Left colon (tissue), 2 donors: ENCODE measurements at regions not wholly inside any gene's neighbourhood (a gene's known extent, or its start where the extent isn't known, plus 50 kb on each side); places are given as distances from the start of the nearest gene placed in this dataset.
"Not testable (repeated sequence)": the region's sequence is repeated elsewhere in the genome, so short reads cannot be mapped to it uniquely, and the experiment has no call there.

Experiments used
- ATAC-seq: fragments of 200-7000 bp; cut with Tn5 transposase; one replicate; pipeline ENCODE4 v1.9.1; 2020; ENCODE audit warnings: mild to moderate bottlenecking, moderate library complexity
- DNase-seq, 2 donors: peaks; one replicate each; pipeline ENCODE4 v3.0.0-alpha.2; 2020
- intact Hi-C, 2 donors: fragments of 100-400 bp; cut with DNase I in 1 of 2; cut with micrococcal nuclease in 1 of 2; formaldehyde crosslinking; loops; one replicate each; pipeline versions ENCODE4 v1.11.2 to v1.14.0; 2022; cut with DNase I, micrococcal nuclease
- donor health status: DM: no; HTN: no; CAD: no.
- donor health status: DM: yes; HTN: yes; CAD: no.

- no peak for DNase-seq
- intact Hi-C loops = no loop called here
- ATAC-seq = no peak
Measured at GRCh38 chr3:106097817-106098435, 229.1 kb upstream of the CBLB start.

DNA sequence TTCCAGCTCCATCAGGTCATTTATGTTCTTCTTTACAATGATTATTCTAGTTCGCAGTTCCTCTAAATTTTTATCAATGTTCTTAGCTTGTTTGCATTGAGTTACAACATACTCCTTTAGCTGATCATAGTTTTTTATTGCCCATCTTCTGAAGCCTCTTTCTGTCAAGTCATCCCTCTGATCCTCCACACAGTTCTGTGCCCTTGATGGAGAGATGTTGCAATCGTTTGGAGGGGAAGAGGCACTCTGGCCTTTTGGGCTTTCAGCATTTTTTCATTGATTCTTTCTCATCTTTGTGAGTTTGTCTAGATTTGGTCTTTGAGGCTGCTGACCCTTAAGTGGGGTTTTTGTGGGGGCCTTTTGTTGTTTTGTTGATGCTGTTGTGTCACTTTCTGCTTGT is 234.6 kb upstream of the CBLB start:
- DNase-seq = no peak
- no peak for ATAC-seq
- intact Hi-C loops = no loop called here

- DNase-seq (no peak), ATAC-seq (no peak)
- intact Hi-C loops = no loop called here
Measured at GRCh38 chr3:106104078-106104477, 235.3 kb upstream of the CBLB start.

- no peak for ATAC-seq
- intact Hi-C loops = no loop called here
- DNase-seq = no peak
Measured at GRCh38 chr3:106108925-106109324, 240.1 kb upstream of the CBLB start.

DNA sequence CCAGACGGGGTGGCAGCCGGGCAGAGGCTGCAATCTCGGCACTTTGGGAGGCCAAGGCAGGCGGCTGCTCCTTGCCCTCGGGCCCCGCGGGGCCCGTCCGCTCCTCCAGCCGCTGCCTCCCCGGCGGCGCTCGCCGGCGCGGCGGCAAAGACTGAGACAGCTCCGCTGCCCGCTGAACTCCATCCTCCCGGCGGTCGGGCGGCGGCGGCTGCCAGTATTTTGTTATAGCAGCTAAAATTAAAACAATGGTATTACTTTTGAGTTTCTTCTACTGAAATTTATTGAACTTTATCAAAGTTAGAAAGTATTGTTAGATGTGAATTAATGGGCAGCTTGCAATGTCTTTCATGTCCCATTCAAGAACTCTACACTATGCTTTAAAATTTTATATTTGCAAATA is 243.7 kb upstream of the CBLB start:
- intact Hi-C loops, DNase-seq, ATAC-seq: not testable (repeated sequence)

- intact Hi-C loops = no loop called here
- no peak for ATAC-seq
- no peak for DNase-seq
Measured at GRCh38 chr3:106113747-106114146, 244.9 kb upstream of the CBLB start.

- intact Hi-C loops = no loop called here
- ATAC-seq = no peak
- DNase-seq = no peak
Measured at GRCh38 chr3:106114220-106114619, 245.4 kb upstream of the CBLB start.

- intact Hi-C loops = no loop called here
- DNase-seq (no peak), ATAC-seq (no peak)
Measured at GRCh38 chr3:106114848-106115247, 246.0 kb upstream of the CBLB start.

GRCh38 chr3:106115557-106115956 is 246.7 kb upstream of the CBLB start:
- no peak for DNase-seq
- no peak for ATAC-seq
- intact Hi-C loops = no loop called here

- no peak for DNase-seq
- intact Hi-C loops = no loop called here
- ATAC-seq = no peak
Measured at GRCh38 chr3:106116733-106117489, 248.1 kb upstream of the CBLB start.

GRCh38 chr3:106117490-106117858 is 248.7 kb upstream of the CBLB start:
- ATAC-seq = no peak
- intact Hi-C loops = no loop called here
- no peak for DNase-seq

- intact Hi-C loops = no loop called here
- DNase-seq = no peak
Measured at GRCh38 chr3:106119614-106120082, 250.8 kb upstream of the CBLB start.

GRCh38 chr3:106120356-106120755 is 251.5 kb upstream of the CBLB start:
- DNase-seq (no peak), ATAC-seq (no peak)
- intact Hi-C loops = no loop called here

More at GRCh38 chr3:106119614-106120082, 250.8 kb upstream of the CBLB start:
- ATAC-seq = no peak

DNA sequence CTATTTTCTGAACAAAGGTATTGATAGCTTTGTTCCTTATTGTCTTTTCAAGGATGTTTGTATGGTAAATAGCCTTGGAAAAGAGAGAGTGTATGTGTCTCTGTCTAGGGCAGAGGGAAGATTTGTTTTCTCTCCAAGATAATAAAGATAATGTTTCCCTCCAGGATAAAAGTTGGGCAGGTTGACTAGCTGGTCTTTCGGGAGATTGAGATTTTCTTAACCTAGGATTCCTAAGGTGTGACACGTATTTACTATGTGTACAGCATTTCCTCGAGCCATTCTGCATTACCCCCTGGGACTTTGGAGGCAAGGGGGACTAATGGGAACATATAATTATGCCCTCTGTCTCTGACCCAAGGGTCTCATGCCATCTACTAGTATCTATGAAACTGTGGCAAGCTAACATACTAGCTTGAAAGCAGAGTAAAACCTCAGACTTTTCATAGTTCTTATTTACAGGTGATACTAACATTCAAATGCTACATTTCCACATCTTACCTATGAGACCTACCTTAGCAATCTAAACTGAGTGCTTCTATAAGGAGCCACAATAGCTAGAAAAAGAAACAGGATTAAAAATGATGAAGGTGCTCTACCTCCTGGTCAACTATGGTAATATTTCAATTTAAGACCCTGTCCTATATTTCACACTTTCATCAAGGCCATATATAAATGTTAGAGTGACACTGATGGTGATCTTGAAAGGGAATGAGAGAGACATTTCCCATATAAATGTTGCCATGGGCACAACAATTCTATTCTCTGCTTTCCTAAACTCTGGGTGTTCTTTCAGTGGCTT is 252.9 kb upstream of the CBLB start:
- DNase-seq (no peak), ATAC-seq (no peak)
- intact Hi-C loops = no loop called here

DNA sequence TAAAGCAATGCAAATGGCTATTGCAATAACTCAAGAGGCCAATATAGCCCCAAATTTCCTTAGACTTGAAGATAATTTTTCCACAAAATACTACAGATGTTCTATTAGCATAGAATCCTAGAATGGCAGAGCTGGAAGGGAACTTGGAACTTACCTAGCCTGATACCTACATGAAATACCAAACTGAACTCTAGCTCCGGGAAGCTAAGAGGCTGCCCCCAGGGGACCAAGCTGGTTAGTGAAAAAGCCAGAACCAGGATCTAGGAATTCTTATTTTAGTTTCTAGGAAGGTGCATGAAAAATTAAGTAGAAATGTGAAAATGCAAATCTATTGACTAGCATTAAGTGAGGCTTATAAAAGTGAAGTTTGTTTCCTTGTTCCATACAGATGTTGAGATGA is 256.0 kb upstream of the CBLB start:
- intact Hi-C loops = no loop called here
- DNase-seq = no peak

GRCh38 chr3:106125321-106125720 is 256.5 kb upstream of the CBLB start:
- ATAC-seq = no peak
- intact Hi-C loops = no loop called here
- DNase-seq = no peak

More for the DNA sequence above, 256.0 kb upstream of the CBLB start:
- ATAC-seq = no peak

DNA sequence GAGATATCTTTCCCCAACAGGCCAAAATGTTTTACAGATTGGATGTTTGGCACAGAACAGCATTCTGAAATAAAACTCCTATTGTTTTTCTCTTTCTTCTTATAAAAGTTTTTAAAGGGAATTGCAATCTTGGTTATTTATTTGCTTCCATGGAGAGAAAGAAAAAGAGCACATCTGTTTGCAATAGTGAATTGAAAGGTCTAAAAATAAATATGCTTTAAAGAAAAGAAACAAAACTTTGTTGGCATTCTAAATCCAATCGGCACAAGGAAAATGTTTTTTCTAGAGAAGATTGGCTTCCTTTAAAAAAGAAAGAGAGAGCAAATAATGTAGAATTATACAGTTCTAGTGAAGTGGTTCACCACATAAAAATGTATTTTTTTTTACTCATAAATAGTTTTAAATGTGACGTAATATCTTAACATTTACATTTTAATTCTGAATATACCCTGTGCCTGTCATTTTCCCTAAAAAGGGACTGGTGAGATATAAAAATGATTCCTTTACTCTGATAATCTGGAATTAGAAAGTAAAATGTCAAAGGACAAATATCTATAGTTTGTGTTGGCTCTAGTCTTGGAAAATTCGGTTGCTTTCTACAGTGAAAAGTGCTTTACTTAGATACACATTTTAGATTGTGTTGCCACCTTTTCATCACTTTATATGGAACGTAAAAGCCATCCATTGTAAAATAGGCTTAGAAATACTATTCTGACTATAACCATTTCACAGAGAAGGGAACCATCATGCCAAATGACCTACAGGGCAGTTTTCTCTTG is 257.4 kb upstream of the CBLB start:
- DNase-seq (no peak), ATAC-seq (no peak)
- intact Hi-C loops = no loop called here

- no peak for DNase-seq
- intact Hi-C loops = no loop called here
- no peak for ATAC-seq
Measured at GRCh38 chr3:106126846-106127235, 258.0 kb upstream of the CBLB start.

GRCh38 chr3:106129939-106130338 is 261.1 kb upstream of the CBLB start:
- DNase-seq (no peak), ATAC-seq (no peak)
- intact Hi-C loops = no loop called here
